ENCODE measurements at regions not wholly inside any gene's neighbourhood (a gene's known extent, or its start where the extent isn't known, plus 50 kb on each side); places are given as distances from the start of the nearest gene placed in this dataset.

GRCh38 chr4:152047451-152047850 is 286.6 kb upstream of the GATB start:
- no peak overlapping the region for H3K4me3 ChIP-seq (ENCODE audit: control insufficient read depth in 1 of 7, extremely low read depth in 1 of 7, insufficient read depth in 4 of 7, low read depth in 2 of 7, low read length in 6 of 7)
- WGBS (ENCODE audit: insufficient coverage): 100% methylated on average over 2 of the region's 2 CpGs
- no peaks in the 10 kb centered on the region for H3K36me3 ChIP-seq (ENCODE audit: control insufficient read depth in 4 of 4, insufficient read depth in 4 of 4, low read length in 3 of 4)
- no peak overlapping the region for H3K27ac ChIP-seq (ENCODE audit: insufficient read depth in 1 of 2, low read depth in 1 of 2, low read length in 2 of 2, poor library complexity in 1 of 2, severe bottlenecking in 2 of 2)
- peaks cover 0 to 41% (median 11%) of the 10 kb centered on the region in 5 experiments for H3K27me3 ChIP-seq (replicated peaks in 2 of 5; ENCODE audit: control insufficient read depth in 4 of 5, insufficient read depth in 5 of 5, low read length in 4 of 5)
- DNase-seq: no peak
- ChIA-PET CTCF (interaction anchor here (0.6 to 1.1 kb wide), 2 partner anchors 29 to 301 kb away, joined by 3 read pairs; no protein-coding TSS in a partner anchor), POLR2A (no interaction called here)
- H3K9me3 ChIP-seq (ENCODE audit: control extremely low read depth in 1 of 5, control insufficient read depth in 4 of 5, insufficient read depth in 2 of 5, low read depth in 1 of 5, low read length in 4 of 5): peaks cover 0 to 6% (median 0%) of the 10 kb centered on the region in 5 experiments
- peaks cover 6 to 10% (median 8%) of the 10 kb centered on the region in 4 experiments for H3K4me1 ChIP-seq (ENCODE audit: control extremely low read depth in 1 of 4, control insufficient read depth in 4 of 4, insufficient read depth in 4 of 4, low read length in 3 of 4)

DNA sequence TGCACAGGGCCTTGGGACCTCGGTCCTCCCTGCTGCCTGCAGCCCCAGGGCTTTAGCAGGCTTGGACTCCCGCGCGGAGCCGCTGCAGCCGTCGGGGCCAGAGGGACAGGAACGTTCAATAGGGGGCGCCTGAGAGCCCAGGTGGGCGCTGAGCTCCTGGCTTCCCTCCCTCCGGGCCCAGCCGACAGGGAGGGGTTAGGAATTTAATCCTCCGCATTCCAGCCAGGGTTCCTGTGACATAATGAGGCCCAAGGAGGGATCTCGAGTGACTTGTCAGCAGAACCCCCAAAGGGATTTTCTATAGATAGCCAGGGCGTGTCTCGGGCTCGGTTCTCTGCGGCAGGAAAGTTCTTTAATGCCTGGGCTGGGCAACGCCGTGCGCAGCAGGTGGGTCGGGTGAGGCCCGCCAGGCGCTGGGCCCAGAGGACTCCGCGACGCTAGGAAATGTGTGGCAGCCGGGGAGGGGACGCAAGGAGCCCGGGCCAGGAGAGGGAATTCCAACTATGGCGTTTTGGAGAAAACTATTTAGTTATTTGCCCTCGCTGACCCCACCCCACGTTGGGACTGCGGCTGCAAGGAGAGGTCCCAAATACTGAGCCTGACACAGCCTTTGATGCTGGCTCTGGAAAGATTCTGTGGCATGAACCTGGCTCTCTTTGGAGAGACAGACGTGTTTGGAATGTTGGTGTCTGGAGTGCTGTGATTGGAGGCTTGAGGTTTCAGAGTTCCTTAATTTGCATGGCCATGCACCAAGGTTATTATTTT is 285.2 kb upstream of the GATB start:
- H3K4me3 ChIP-seq (ENCODE audit: control insufficient read depth in 1 of 7, extremely low read depth in 1 of 7, insufficient read depth in 4 of 7, low read depth in 2 of 7, low read length in 6 of 7): peak overlapping the region in 4 of 7 experiments; percentile 15 to 54 (median 30)
- H3K4me1 ChIP-seq (ENCODE audit: control extremely low read depth in 1 of 4, control insufficient read depth in 4 of 4, insufficient read depth in 4 of 4, low read length in 3 of 4): peaks cover 0 to 10% (median 6%) of the 10 kb centered on the region in 4 experiments
- no peaks in the 10 kb centered on the region for H3K36me3 ChIP-seq (ENCODE audit: control insufficient read depth in 4 of 4, insufficient read depth in 4 of 4, low read length in 3 of 4)
- peak; percentile 7 to 32 (median 32) for DNase-seq
- H3K27ac ChIP-seq (ENCODE audit: insufficient read depth in 1 of 2, low read depth in 1 of 2, low read length in 2 of 2, poor library complexity in 1 of 2, severe bottlenecking in 2 of 2): no peak overlapping the region
- CTCF ChIA-PET: interaction anchor here (1.0 kb wide), 1 partner anchor 13 kb away, joined by 3 read pairs; no protein-coding TSS in a partner anchor
- H3K9me3 ChIP-seq (ENCODE audit: control extremely low read depth in 1 of 5, control insufficient read depth in 4 of 5, insufficient read depth in 2 of 5, low read depth in 1 of 5, low read length in 4 of 5): peaks cover 0 to 6% (median 0%) of the 10 kb centered on the region in 5 experiments
- WGBS (ENCODE audit: insufficient coverage): 12% methylated on average over 24 of the region's 35 CpGs
- POLR2A ChIA-PET: no interaction called here
- peaks cover 0 to 41% (median 11%) of the 10 kb centered on the region in 5 experiments for H3K27me3 ChIP-seq (replicated peaks in 2 of 5; ENCODE audit: control insufficient read depth in 4 of 5, insufficient read depth in 5 of 5, low read length in 4 of 5)

- H3K4me1 ChIP-seq (ENCODE audit: control extremely low read depth in 1 of 4, control insufficient read depth in 4 of 4, insufficient read depth in 4 of 4, low read length in 3 of 4): peaks cover 0 to 10% (median 6%) of the 10 kb centered on the region in 4 experiments
- ChIA-PET POLR2A (no interaction called here), CTCF (interaction anchor here (1.0 kb wide), 1 partner anchor 14 kb away, joined by 3 read pairs; no protein-coding TSS in a partner anchor)
- peak overlapping the region in 4 of 7 experiments; percentile 15 to 54 (median 30) for H3K4me3 ChIP-seq (ENCODE audit: control insufficient read depth in 1 of 7, extremely low read depth in 1 of 7, insufficient read depth in 4 of 7, low read depth in 2 of 7, low read length in 6 of 7)
- H3K27me3 ChIP-seq (replicated peaks in 2 of 5; ENCODE audit: control insufficient read depth in 4 of 5, insufficient read depth in 5 of 5, low read length in 4 of 5): peaks cover 0 to 41% (median 11%) of the 10 kb centered on the region in 5 experiments
- no peaks in the 10 kb centered on the region for H3K36me3 ChIP-seq (ENCODE audit: control insufficient read depth in 4 of 4, insufficient read depth in 4 of 4, low read length in 3 of 4)
- peak in 2 of 3 donors; percentile 24 to 31 for DNase-seq
- peaks cover 0 to 6% (median 0%) of the 10 kb centered on the region in 5 experiments for H3K9me3 ChIP-seq (ENCODE audit: control extremely low read depth in 1 of 5, control insufficient read depth in 4 of 5, insufficient read depth in 2 of 5, low read depth in 1 of 5, low read length in 4 of 5)
- 5% methylated on average over 6 of the region's 10 CpGs for WGBS (ENCODE audit: insufficient coverage)
- no peak overlapping the region for H3K27ac ChIP-seq (ENCODE audit: insufficient read depth in 1 of 2, low read depth in 1 of 2, low read length in 2 of 2, poor library complexity in 1 of 2, severe bottlenecking in 2 of 2)
Observed at GRCh38 chr4:152045449-152045806, 284.6 kb upstream of the GATB start.

GRCh38 chr4:152044331-152045036 is 283.7 kb upstream of the GATB start:
- H3K36me3 ChIP-seq (ENCODE audit: control insufficient read depth in 4 of 4, insufficient read depth in 4 of 4, low read length in 3 of 4): no peaks in the 10 kb centered on the region
- no peak for DNase-seq
- WGBS (ENCODE audit: insufficient coverage): 84% methylated on average over 5 of the region's 9 CpGs
- peaks cover 0 to 6% (median 0%) of the 10 kb centered on the region in 5 experiments for H3K9me3 ChIP-seq (ENCODE audit: control extremely low read depth in 1 of 5, control insufficient read depth in 4 of 5, insufficient read depth in 2 of 5, low read depth in 1 of 5, low read length in 4 of 5)
- ChIA-PET CTCF (no interaction called here), POLR2A (no interaction called here)
- H3K4me3 ChIP-seq (ENCODE audit: control insufficient read depth in 1 of 7, extremely low read depth in 1 of 7, insufficient read depth in 4 of 7, low read depth in 2 of 7, low read length in 6 of 7): no peak overlapping the region
- peaks cover 0 to 41% (median 11%) of the 10 kb centered on the region in 5 experiments for H3K27me3 ChIP-seq (replicated peaks in 2 of 5; ENCODE audit: control insufficient read depth in 4 of 5, insufficient read depth in 5 of 5, low read length in 4 of 5)
- no peak overlapping the region for H3K27ac ChIP-seq (ENCODE audit: insufficient read depth in 1 of 2, low read depth in 1 of 2, low read length in 2 of 2, poor library complexity in 1 of 2, severe bottlenecking in 2 of 2)
- peaks cover 0 to 10% (median 6%) of the 10 kb centered on the region in 4 experiments for H3K4me1 ChIP-seq (ENCODE audit: control extremely low read depth in 1 of 4, control insufficient read depth in 4 of 4, insufficient read depth in 4 of 4, low read length in 3 of 4)

DNA sequence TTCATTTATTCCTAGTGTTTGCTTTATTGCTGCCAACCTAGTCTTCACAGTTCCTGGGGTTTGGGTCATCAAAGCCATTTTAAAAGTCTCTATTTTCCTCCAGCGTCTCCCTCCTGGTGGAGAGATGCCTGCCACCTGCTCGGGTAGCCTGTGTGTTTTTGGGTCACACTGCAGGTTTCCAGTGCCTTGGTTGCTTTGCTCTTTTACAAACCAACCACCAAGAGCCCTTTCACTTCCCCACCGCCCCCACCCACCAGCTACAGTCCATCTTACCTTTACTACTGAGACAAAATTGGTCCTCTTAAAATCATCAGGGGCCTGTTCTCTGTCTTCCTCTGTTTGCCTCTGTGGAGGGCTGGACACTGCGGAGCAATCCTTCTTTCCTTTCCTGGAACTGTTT is 280.5 kb upstream of the GATB start:
- CTCF ChIA-PET: no interaction called here
- 90% methylated on average over 4 of the region's 4 CpGs for WGBS (ENCODE audit: insufficient coverage)

GRCh38 chr4:152039691-152040090 is 278.9 kb upstream of the GATB start:
- POLR2A ChIA-PET: no interaction called here
- Histone ChIP-seq H3K4me3 (ENCODE audit: control insufficient read depth in 1 of 7, extremely low read depth in 1 of 7, insufficient read depth in 4 of 7, low read depth in 2 of 7, low read length in 6 of 7) (no peak overlapping the region), H3K36me3 (ENCODE audit: control insufficient read depth in 4 of 4, insufficient read depth in 4 of 4, low read length in 3 of 4) (no peaks in the 10 kb centered on the region), H3K9me3 (ENCODE audit: control extremely low read depth in 1 of 5, control insufficient read depth in 4 of 5, insufficient read depth in 2 of 5, low read depth in 1 of 5, low read length in 4 of 5) (peaks cover 0 to 6% (median 0%) of the 10 kb centered on the region in 5 experiments), H3K4me1 (ENCODE audit: control extremely low read depth in 1 of 4, control insufficient read depth in 4 of 4, insufficient read depth in 4 of 4, low read length in 3 of 4) (no peaks in the 10 kb centered on the region), H3K27me3 (replicated peaks in 2 of 5; ENCODE audit: control insufficient read depth in 4 of 5, insufficient read depth in 5 of 5, low read length in 4 of 5) (peaks cover 0 to 10% (median 3%) of the 10 kb centered on the region in 5 experiments), H3K27ac (ENCODE audit: insufficient read depth in 1 of 2, low read depth in 1 of 2, low read length in 2 of 2, poor library complexity in 1 of 2, severe bottlenecking in 2 of 2) (no peak overlapping the region)
- no peak for DNase-seq
- 80% methylated on average over 1 of the region's 5 CpGs for WGBS (ENCODE audit: insufficient coverage)
- CTCF ChIA-PET: interaction anchor here (0.9 kb wide), 1 partner anchor 109 kb away, joined by 3 read pairs; no protein-coding TSS in a partner anchor

More for the DNA sequence above, 280.5 kb upstream of the GATB start:
- H3K4me1 ChIP-seq (ENCODE audit: control extremely low read depth in 1 of 4, control insufficient read depth in 4 of 4, insufficient read depth in 4 of 4, low read length in 3 of 4): peaks cover 0 to 10% (median 6%) of the 10 kb centered on the region in 4 experiments
- no peaks in the 10 kb centered on the region for H3K36me3 ChIP-seq (ENCODE audit: control insufficient read depth in 4 of 4, insufficient read depth in 4 of 4, low read length in 3 of 4)
- no peak overlapping the region for H3K4me3 ChIP-seq (ENCODE audit: control insufficient read depth in 1 of 7, extremely low read depth in 1 of 7, insufficient read depth in 4 of 7, low read depth in 2 of 7, low read length in 6 of 7)
- no peak overlapping the region for H3K27ac ChIP-seq (ENCODE audit: insufficient read depth in 1 of 2, low read depth in 1 of 2, low read length in 2 of 2, poor library complexity in 1 of 2, severe bottlenecking in 2 of 2)
- no peak for DNase-seq
- H3K9me3 ChIP-seq (ENCODE audit: control extremely low read depth in 1 of 5, control insufficient read depth in 4 of 5, insufficient read depth in 2 of 5, low read depth in 1 of 5, low read length in 4 of 5): peaks cover 0 to 6% (median 0%) of the 10 kb centered on the region in 5 experiments
- peaks cover 0 to 25% (median 7%) of the 10 kb centered on the region in 5 experiments for H3K27me3 ChIP-seq (replicated peaks in 2 of 5; ENCODE audit: control insufficient read depth in 4 of 5, insufficient read depth in 5 of 5, low read length in 4 of 5)
- POLR2A ChIA-PET: no interaction called here
